CD14-positive monocyte (primary cell): ENCODE measurements at regions not wholly inside any gene's neighbourhood (a gene's known extent, or its start where the extent isn't known, plus 50 kb on each side); places are given as distances from the start of the nearest gene placed in this dataset.

Source experiments
- DNase-seq, 3 donors: peaks; one replicate each; pipeline ENCODE4 v3.0.0-alpha.2; 2011 to 2022
- H2AFZ ChIP-seq: 2 replicates; pipeline ENCODE4 v1.6.0; 2012; ENCODE audit warnings: mild to moderate bottlenecking, low read depth, low read length, inconsistent platforms; ENCODE audit not compliant: insufficient read depth, poor library complexity, severe bottlenecking
- H3K27ac ChIP-seq, 2 donors: 1 replicate in 1 of 2; 2 replicates in 1 of 2; pipeline ENCODE4 v1.5.1; 2012 to 2013; ENCODE audit warnings: low read length in 2 of 2, control low read depth in 1 of 2, inconsistent platforms in 1 of 2, low read depth in 1 of 2, mild to moderate bottlenecking in 1 of 2
- H3K27me3 ChIP-seq, 2 donors: one replicate each; pipeline versions ENCODE4 v1.6.0 to v1.6.1; 2011 to 2013; ENCODE audit warnings: low read length in 2 of 2; ENCODE audit not compliant: control insufficient read depth in 2 of 2, insufficient read depth in 2 of 2
- H3K36me3 ChIP-seq, 2 donors: replicated peaks in 1 of 2; 1 replicate in 1 of 2; 2 replicates in 1 of 2; pipeline versions ENCODE4 v1.5.1 to v1.6.1; 2012 to 2013; ENCODE audit warnings: low read length in 2 of 2, control low read depth in 1 of 2, inconsistent platforms in 1 of 2, mild to moderate bottlenecking in 1 of 2; ENCODE audit not compliant: insufficient read depth in 2 of 2, control insufficient read depth in 1 of 2
- H3K4me1 ChIP-seq, 2 donors: 1 replicate in 1 of 2; 2 replicates in 1 of 2; pipeline versions ENCODE4 v1.5.1 to v1.6.1; 2012 to 2013; ENCODE audit warnings: low read length in 2 of 2, control low read depth in 1 of 2, inconsistent platforms in 1 of 2, mild to moderate bottlenecking in 1 of 2, moderate library complexity in 1 of 2; ENCODE audit not compliant: insufficient read depth in 2 of 2, control insufficient read depth in 1 of 2
- H3K4me2 ChIP-seq: replicated peaks from 2 replicates; pipeline ENCODE3; 2012; ENCODE audit warnings: low read length, moderate library complexity, mild to moderate bottlenecking; ENCODE audit not compliant: poor library complexity, severe bottlenecking; ENCODE audit errors: extremely low read depth
- H3K4me3 ChIP-seq, 3 experiments: fragments of 200-600 bp in 1 of 3; sonication (generic) in 1 of 3; replicated peaks in 1 of 3; 1 replicate in 2 of 3; 2 replicates in 1 of 3; pipeline ENCODE4 v1.5.1; 2011 to 2013; ENCODE audit warnings: low read length in 3 of 3, mild to moderate bottlenecking in 3 of 3, control low read depth in 2 of 3, low read depth in 2 of 3, inconsistent platforms in 1 of 3, moderate library complexity in 1 of 3
- H3K79me2 ChIP-seq: 2 replicates; pipeline ENCODE4 v1.6.0; 2012; ENCODE audit warnings: mild to moderate bottlenecking, control low read depth, inconsistent platforms, low read length, moderate library complexity; ENCODE audit not compliant: insufficient read depth
- H3K9ac ChIP-seq: 2 replicates; pipeline ENCODE4 v1.6.0; 2017; ENCODE audit warnings: low read length, mild to moderate bottlenecking; ENCODE audit not compliant: insufficient read depth, poor library complexity, severe bottlenecking
- H3K9me3 ChIP-seq, 2 donors: replicated peaks in 1 of 2; 1 replicate in 1 of 2; 2 replicates in 1 of 2; pipeline versions ENCODE4 v1.5.1 to v1.6.1; 2012 to 2013; ENCODE audit warnings: low read length in 2 of 2, control low read depth in 1 of 2; ENCODE audit not compliant: control insufficient read depth in 1 of 2, insufficient read depth in 1 of 2
- H4K20me1 ChIP-seq: 2 replicates; pipeline ENCODE4 v1.6.0; 2012; ENCODE audit warnings: mild to moderate bottlenecking, low read length, control low read depth, moderate library complexity; ENCODE audit not compliant: insufficient read depth
- H3K27ac Mint-ChIP-seq, 7 donors: one replicate each; pipeline ENCODE4 v1.8.0; 2020; ENCODE audit warnings: mild to moderate bottlenecking in 7 of 7, mixed read lengths in 7 of 7, moderate library complexity in 6 of 7, inconsistent platforms in 2 of 7
- H3K27me3 Mint-ChIP-seq, 3 donors: one replicate each; pipeline ENCODE4 v1.8.0; 2021 to 2022; ENCODE audit warnings: low read depth in 3 of 3, mild to moderate bottlenecking in 3 of 3, mixed read lengths in 3 of 3, moderate library complexity in 3 of 3, inconsistent platforms in 1 of 3
- H3K36me3 Mint-ChIP-seq, 2 donors: one replicate each; pipeline ENCODE4 v1.8.0; 2020; ENCODE audit warnings: mixed read lengths in 2 of 2, inconsistent platforms in 1 of 2, mild to moderate bottlenecking in 1 of 2
- H3K4me1 Mint-ChIP-seq: one replicate; pipeline ENCODE4 v1.8.0; 2020; ENCODE audit warnings: mild to moderate bottlenecking, mixed read lengths
- H3K4me3 Mint-ChIP-seq, 2 donors: one replicate each; pipeline ENCODE4 v1.8.0; 2020; ENCODE audit warnings: mild to moderate bottlenecking in 2 of 2, mixed read lengths in 2 of 2, moderate library complexity in 1 of 2
- H3K9me3 Mint-ChIP-seq, 7 donors: one replicate each; pipeline ENCODE4 v1.8.0; 2020 to 2022; ENCODE audit warnings: mixed read lengths in 7 of 7, mild to moderate bottlenecking in 6 of 7, moderate library complexity in 6 of 7, inconsistent platforms in 2 of 7
- WGBS: methylation state at CpG from one replicate; pipeline ENCODE4 v1.1.5; 2013; ENCODE audit warnings: missing lambda C conversion rate; ENCODE audit not compliant: insufficient coverage; 5-methylcytosine and 5-hydroxymethylcytosine counted together
- intact Hi-C, 2 donors: fragments of 100-400 bp; cut with micrococcal nuclease; formaldehyde crosslinking; loops; one replicate each; pipeline versions ENCODE4 v1.15.0 to v1.15.1; 2023
- TF ChIP-seq, protein P1 (sequence below): fragments of 200-600 bp; IDR thresholded peaks from one replicate; pipeline ENCODE4 v1.8.0; 2022; ENCODE audit warnings: antibody characterized with exemption, mild to moderate bottlenecking

- peaks cover 8 to 9% of the 10 kb centered on the region in 2 donors for H3K36me3 Mint-ChIP-seq
- H3K27me3 Mint-ChIP-seq = peaks cover 0 to 2% (median 0%) of the 10 kb centered on the region in 3 donors
- Histone ChIP-seq H3K9me3 (no peaks in the 10 kb centered on the region), H3K9ac (no peak overlapping the region), H4K20me1 (no peaks in the 10 kb centered on the region), H3K4me2 (no peak overlapping the region), H3K4me3 (no peak overlapping the region), H3K27ac (no peak overlapping the region), H3K27me3 (no peaks in the 10 kb centered on the region), H3K36me3 (no peaks in the 10 kb centered on the region), H3K4me1 (peaks cover 4 to 14% of the 10 kb centered on the region in 2 donors), H2AFZ (no peak overlapping the region), H3K79me2 (no peaks in the 10 kb centered on the region)
- DNase-seq = no peak
- peaks cover 5 to 13% (median 9%) of the 10 kb centered on the region in 7 donors for H3K9me3 Mint-ChIP-seq
- no peak overlapping the region for H3K4me3 Mint-ChIP-seq
- H3K27ac Mint-ChIP-seq = no peak overlapping the region
- H3K4me1 Mint-ChIP-seq = peaks cover 21% of the 10 kb centered on the region
- no CpG with 5 or more reads among the region's 5 CpGs for WGBS
- intact Hi-C loops = no loop called here
- TF ChIP-seq, protein P1, sequence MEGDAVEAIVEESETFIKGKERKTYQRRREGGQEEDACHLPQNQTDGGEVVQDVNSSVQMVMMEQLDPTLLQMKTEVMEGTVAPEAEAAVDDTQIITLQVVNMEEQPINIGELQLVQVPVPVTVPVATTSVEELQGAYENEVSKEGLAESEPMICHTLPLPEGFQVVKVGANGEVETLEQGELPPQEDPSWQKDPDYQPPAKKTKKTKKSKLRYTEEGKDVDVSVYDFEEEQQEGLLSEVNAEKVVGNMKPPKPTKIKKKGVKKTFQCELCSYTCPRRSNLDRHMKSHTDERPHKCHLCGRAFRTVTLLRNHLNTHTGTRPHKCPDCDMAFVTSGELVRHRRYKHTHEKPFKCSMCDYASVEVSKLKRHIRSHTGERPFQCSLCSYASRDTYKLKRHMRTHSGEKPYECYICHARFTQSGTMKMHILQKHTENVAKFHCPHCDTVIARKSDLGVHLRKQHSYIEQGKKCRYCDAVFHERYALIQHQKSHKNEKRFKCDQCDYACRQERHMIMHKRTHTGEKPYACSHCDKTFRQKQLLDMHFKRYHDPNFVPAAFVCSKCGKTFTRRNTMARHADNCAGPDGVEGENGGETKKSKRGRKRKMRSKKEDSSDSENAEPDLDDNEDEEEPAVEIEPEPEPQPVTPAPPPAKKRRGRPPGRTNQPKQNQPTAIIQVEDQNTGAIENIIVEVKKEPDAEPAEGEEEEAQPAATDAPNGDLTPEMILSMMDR = no peak
Observed at GRCh38 chr2:144625626-144626025, 105.7 kb upstream of the ZEB2 start.

DNA sequence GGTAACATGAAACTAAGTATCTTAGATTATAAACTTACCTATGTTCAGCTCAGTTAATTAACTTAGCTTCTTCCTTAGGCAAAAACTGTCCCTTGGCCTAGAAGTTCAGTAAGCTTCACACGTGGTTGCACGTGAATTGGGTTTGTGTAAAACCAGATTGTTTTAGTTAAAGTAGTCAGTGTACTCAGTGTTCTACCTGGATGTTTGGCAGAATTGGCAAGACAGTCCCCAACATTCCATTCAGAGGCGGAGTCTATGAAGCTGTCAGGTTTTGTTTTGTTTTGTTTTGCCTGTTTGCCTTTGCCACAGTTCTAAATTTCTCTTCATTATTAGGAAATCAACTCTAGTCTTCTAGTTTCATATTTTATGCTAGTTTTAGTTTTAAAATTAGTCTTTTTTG, 105.3 kb upstream of the ZEB2 start:
- no peaks in the 10 kb centered on the region for H3K79me2 ChIP-seq
- no peak overlapping the region for H3K4me3 ChIP-seq
- intact Hi-C loops = no loop called here
- no peaks in the 10 kb centered on the region for H4K20me1 ChIP-seq
- H3K9me3 ChIP-seq = no peaks in the 10 kb centered on the region
- 100% methylated on average over 2 of the region's 3 CpGs for WGBS
- no peak overlapping the region for H3K9ac ChIP-seq
- H3K4me2 ChIP-seq = no peak overlapping the region
- no peaks in the 10 kb centered on the region for H3K27me3 ChIP-seq
- no peak overlapping the region for H3K27ac ChIP-seq
- peaks cover 18% of the 10 kb centered on the region for H3K4me1 Mint-ChIP-seq
- H3K4me3 Mint-ChIP-seq = no peak overlapping the region
- no peak overlapping the region for H2AFZ ChIP-seq
- TF ChIP-seq, protein P1 = no peak
- no peak for DNase-seq
- no peaks in the 10 kb centered on the region for H3K36me3 ChIP-seq
- H3K27me3 Mint-ChIP-seq = peaks cover 0 to 2% (median 0%) of the 10 kb centered on the region in 3 donors
- peaks cover 8 to 9% of the 10 kb centered on the region in 2 donors for H3K36me3 Mint-ChIP-seq
- peaks cover 5 to 13% (median 9%) of the 10 kb centered on the region in 7 donors for H3K9me3 Mint-ChIP-seq
- peaks cover 4 to 10% of the 10 kb centered on the region in 2 donors for H3K4me1 ChIP-seq
- H3K27ac Mint-ChIP-seq = no peak overlapping the region
